ENCODE measurements at regions not wholly inside any gene's neighbourhood (a gene's known extent, or its start where the extent isn't known, plus 50 kb on each side); places are given as distances from the start of the nearest gene placed in this dataset.
"Not testable (repeated sequence)": the region's sequence is repeated elsewhere in the genome, so short reads cannot be mapped to it uniquely, and the experiment has no call there.

DNA sequence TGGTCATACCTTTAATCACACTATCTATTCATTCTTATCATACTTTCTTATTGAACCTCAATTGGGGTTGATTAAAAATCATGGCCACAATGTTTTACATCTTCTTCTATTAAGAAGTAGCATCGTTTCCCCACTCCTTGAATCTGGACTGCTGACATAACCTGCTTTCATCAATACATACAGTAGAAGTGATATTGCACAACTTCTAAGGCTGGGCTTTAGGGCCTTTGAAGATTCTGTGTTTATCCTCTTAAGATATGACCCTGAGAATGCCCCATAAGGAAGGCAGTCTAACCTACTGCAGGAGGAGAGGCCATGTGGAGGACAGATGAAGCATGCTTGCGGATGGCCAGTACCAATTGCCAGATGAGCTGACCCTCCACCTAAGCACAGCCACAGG lies 1142.8 kb upstream of the SEL1L start:
- no peak for DNase-seq (ENCODE audit: low spot score)

DNA sequence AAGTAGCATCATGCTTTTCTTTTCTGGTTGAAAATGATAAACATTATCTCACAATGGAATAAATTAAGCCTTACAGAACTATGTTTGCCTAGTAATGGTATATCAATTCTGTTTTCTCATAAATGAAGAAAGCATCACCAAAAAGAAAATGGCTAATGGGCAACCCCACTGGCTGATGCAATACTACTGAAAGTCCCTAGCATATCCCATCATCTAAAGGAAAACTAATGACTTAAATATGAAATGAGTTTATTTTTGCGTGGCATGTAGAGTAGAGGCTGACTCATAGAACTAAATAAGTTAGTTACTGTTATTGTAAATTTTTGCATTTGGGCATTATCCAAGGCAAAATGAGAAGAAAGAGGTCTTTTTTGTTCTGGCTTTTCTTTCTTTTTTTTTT lies 1156.3 kb upstream of the SEL1L start:
- DNase-seq (ENCODE audit: low spot score), result no peak

DNA sequence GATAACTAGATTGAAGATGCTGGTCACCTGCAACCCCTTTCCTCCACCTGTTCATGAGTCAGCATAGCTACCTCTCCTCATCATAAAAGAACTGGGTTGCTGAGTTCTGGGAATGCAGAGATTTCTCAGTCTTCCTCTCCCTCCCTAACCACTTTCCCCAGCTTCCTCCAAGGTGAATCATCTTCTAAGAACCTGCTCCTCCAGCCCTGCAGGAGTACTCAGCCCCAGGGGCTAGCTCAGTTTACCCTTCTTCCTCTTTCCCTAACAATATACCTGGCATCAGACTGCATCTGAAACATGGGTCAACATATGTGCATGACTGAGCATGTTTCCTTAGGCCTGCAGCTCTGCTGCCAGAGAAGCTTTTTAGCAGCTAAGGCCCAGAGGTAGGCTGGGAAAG lies 1157.5 kb upstream of the SEL1L start:
- DNase-seq (ENCODE audit: low spot score), result not testable (repeated sequence)

DNA sequence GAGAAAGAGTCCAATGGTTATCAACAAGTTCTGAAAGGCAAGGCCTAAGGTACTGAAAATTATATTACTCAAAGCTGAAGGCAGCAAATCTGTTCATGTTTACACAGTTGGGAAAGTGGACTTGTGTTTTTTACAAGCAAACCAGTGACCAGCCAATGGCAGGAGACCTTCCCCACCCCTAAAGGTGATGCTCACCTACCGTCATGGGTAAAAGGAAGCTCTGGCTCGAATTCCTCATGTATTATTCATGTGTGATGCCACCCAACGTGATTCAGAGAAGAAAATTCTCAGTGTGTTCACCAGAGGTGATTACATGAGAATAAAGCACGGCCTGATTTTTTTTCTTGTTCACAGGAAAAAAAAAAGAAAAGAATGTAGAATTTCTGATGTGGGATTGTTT lies 1161.2 kb upstream of the SEL1L start:
- DNase-seq (ENCODE audit: low spot score), result no peak

DNA sequence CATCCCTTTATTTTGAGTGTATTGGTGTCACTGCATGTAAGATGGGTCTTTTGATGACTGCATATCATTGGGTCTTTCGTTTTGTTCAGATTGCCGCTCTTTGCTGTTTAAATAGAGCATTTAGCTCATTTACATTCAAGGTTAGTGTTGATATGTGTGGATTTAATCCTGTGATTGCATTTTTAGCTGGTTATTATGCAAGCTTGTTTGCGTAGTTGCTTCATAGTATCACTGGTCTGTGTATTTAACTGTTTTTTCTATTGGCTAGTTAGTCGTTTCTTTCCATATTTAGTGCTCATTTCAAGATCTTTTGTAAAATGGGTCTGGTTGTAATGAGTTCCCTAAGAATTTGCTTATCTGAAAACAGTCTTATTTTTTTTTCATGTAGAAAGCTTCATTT lies 1170.6 kb upstream of the SEL1L start:
- no peak for DNase-seq (ENCODE audit: low spot score)

DNA sequence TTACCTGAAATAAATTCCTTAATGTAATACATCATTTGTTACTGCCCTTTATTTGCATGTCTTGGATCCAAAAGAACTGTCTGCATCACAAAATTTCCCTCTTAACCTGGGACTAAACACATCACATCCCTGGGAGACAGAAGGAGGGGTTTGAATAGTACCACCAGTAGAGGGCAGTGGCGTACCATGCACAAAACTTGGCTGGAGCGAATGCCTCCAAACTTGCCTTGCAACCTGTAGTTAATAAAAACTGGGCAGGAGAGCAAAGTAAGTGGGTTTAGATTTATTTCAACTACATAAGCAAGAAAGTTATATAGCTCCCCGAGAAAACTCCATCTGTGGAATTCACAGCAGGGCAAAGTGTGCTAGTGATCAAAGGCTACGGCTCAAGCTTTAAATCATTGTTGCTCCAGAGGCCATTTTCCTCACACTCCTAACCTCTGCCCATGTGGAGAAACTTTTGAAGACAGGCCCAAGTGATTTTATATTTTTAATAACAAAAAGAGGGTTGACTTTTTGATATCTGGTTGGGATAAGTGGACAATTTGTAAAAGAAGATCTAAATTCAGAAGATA lies 1176.7 kb upstream of the SEL1L start:
- DNase-seq (ENCODE audit: low spot score), result peak; percentile 72

DNA sequence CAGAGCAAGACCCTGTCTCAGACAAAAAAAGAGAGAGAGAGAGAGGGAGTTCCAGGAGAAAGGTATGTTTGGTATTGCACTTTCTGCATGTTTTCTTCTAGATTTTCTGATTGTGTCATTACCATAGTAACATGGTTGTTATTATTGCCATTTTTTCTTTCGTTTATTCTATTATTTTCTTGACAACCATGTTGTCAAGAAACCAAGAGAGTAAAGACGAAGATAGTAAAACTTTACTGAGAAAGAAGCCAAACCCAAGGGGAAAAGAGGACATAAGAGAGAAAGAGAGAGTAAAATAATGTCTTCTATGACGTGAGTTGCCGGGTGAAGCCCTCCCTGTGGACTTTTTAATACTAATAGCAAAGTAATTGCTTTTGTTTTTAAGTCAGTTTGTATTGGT lies 1186.0 kb upstream of the SEL1L start:
- no peak for DNase-seq (ENCODE audit: low spot score)

DNA sequence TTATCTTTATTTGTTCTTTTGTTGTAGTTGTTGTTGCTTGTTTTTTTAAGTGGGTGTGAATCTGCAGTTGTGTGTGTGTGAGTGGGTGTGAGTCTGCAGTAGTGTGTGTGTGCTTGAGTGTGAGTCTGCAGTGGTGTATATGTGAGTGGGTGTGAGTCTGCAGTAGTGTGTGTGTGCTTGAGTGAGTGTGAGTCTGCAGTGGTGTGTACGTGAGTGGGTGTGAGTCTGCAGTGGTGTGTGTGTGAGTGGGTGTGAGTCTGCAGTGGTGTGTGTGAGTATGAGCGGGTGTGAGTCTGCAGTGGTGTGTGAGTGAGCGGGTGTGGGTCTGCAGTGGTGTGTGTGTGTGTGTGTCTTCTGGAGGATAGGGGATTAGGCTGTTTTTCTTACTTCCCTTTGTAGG lies 1186.8 kb upstream of the SEL1L start:
- DNase-seq (ENCODE audit: low spot score), result no peak

DNA sequence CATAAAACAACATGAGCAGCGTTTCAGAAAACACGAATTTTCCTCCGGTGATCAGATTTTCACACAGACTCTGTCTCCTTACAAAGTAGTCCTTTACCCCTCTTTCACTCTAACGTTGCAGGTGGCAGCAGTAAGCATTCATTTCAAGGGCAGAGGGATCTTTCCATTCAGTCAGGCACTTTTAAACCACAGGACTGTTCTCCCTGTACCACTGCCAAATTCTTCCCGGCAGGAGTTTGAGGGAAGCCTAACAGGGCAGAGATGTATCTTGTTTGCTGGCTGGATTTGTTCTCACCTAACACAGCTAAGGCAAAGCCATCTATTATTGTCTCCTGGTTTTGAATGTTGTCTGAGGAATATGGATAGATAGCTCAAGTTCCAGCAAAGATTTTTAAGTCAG lies 1187.3 kb upstream of the SEL1L start:
- peak; percentile 31 for DNase-seq (ENCODE audit: low spot score)

DNA sequence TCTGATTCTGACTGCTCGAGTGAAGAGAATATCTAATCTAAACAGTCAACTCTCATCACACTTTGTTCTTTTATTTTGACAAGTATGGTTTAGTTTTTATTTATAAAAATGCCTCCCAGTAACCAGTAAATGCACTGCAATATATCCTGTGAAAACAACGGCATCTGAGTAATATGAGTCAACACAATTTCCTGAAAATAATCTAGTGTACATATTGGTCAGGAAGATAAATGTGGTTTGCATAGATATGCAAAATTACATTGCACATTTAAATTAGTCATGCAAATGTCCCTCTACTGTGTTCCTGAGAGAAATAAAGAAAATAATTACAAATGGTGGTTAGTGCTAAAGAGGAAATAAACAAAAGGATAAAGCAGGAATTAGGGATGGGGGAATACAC lies 1190.7 kb upstream of the SEL1L start:
- peak; percentile 49 for DNase-seq (ENCODE audit: low spot score)

DNA sequence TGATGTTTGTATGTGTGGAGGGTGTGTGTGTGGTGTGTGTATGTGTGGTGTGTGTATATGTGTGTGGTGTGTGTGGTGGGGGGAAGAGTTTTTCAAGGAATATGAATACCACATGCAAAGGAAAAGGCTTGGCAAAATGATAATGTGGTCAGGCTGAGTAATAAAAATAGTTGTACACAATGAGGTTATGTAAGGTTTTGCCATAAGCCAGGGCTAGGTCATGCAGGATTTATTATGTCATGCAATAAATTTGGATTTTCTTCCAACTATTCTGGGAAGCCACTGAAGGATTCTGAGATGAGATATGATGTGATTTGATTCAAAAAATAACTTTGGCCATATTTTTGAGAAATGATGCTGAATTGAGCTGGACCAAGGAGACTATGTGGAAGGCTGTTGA lies 1191.6 kb upstream of the SEL1L start:
- peak; percentile 49 for DNase-seq (ENCODE audit: low spot score)

DNA sequence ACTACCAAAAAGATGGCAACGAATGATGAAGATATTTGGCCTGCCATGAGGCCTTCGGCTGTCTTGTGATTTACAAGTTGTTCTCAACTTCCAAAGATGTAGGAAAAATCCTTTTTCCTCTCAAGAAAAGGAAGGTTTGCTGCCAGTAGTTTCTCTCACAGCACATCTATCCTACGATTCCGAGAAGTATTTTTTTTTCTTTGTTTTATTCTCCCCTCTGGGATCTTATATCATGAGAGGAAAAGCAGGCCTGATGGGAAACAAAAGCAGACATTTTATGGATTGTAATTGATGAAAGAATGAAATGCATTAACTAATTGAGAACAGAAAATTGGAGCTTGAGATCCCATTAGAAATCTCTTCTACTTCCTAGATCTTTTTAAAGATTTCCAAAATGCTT lies 1197.9 kb upstream of the SEL1L start:
- DNase-seq (ENCODE audit: low spot score), result no peak

DNA sequence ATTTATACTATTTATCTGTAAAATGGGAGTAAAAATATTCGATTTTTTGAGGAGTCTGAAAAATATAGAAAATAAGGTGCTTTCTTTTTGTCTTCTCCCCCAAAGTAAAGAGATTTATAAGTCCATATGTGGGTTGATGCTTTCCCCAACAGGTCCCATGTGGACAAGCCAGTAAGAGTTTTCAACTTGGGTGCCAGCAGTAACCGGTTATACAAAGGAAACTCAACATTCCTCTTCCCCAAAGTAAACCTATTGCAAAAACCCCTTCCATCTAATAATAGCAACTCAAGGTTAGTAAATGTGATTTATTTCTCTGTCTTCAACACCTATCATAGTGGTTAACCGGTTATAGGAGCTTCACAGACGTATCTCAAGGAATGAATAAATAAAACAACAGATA lies 1206.9 kb upstream of the SEL1L start:
- DNase-seq (ENCODE audit: low spot score), result no peak

DNA sequence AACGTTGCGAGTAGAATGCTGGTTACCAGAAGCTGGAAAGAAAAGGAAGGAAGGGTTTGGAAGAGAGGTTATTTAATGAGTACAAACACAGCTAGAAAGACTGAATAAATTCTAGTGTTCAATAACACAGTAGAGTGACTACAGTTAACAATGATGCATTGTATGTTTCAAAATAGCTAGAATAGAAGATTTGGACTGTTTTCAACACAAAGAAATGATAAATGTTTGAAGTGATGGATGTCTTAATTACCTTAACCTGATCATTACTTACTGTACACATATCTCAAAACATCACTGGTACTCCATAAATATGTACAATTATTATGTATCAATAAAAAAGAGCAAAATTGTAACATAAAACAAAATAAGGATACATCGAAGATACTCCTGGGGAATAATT lies 1221.8 kb upstream of the SEL1L start:
- DNase-seq (ENCODE audit: low spot score), result no peak

DNA sequence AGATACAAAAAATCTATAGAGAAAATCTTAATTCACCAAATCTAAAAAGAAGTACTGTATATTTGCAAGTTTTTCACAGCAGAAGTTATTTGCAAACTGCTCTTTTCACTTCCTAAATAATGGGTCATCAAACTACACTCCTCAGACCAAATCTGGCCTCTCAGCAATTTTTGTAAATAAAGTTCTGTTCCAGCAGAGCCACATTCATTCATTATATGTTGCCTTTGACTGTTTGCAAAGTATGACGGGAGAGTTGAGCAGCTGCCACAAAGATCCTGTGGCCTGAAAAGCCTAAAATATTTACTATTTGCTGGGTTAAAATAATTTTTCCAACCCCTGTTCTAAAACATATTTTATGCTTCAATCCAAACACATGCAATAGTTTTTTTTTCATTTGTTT lies 1222.3 kb upstream of the SEL1L start:
- no peak for DNase-seq (ENCODE audit: low spot score)

DNA sequence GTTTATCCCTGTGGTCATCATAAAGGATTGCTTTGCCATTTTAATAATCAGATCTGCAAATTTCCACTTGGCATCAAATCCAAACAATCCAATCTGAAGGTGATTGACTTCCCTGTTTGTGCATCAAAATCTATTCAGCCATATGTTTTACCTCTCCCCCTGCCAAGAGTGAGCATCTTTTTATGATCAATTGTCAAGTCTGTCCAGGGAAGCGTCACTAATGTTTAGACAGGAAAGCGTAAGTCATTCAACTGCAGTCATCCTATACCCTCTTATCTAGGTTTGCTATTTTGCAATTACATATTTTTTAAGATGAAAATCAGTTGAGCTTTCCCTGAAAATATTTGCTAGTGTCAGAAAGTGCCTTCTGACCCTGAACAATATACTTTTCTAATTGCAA lies 1224.1 kb upstream of the SEL1L start:
- DNase-seq (ENCODE audit: low spot score), result no peak

DNA sequence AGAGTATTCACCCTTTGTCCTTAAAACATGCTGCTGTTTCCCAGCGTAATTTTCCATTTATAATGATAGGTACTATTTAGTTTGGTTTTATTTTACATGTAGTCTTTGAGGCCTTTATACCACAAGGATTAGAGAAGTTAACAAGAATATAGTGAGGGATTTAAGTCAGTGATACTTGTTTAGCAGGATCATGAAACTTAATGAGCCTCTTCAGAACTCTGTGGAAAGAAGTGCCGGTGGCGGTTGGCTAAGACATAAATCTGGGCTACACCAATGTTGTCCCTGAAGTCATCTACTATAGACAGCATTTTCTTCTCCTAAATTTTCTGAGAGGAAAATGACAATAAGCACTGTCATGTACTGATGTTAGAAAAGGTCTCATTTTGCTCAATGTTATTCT lies 1226.0 kb upstream of the SEL1L start:
- no peak for DNase-seq (ENCODE audit: low spot score)

DNA sequence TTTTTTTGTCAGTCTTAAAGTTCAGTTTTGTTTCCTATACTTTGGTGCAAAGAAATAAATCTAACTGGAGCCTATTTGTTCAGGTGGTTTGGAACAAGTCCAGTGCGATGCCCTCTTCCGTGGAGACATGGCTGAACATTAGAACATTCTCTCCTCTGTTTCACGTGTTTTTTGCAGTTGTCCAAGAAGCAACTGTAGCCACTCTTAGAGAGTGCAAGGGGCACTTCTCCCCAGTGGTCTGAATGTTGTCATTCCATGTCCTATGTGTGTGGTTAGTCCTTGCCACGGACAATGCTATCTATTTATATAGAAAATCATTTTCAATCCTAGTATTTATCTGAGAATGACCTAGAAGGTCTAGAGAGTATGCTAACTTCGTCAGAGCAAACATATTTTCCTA lies 1232.5 kb upstream of the SEL1L start:
- DNase-seq (ENCODE audit: low spot score), result no peak

DNA sequence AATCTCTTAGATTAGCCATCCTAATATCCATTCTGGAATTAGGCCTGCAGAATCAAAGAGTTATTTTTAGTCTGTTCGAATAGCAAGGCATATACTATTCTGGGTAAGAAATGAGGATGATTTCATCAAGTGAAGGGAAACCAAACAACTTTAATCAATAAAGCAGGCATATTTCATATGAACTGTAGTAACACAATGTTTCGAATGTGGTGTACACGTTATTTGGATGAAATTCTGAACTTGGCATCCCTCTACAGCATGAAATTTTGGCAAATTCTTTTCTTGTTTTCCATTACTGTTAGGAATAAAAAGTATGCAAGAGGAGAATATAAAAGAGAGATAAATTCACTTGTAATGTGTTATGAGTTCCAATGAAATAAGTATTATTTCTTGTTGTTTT lies 1233.3 kb upstream of the SEL1L start:
- DNase-seq (ENCODE audit: low spot score), result no peak

DNA sequence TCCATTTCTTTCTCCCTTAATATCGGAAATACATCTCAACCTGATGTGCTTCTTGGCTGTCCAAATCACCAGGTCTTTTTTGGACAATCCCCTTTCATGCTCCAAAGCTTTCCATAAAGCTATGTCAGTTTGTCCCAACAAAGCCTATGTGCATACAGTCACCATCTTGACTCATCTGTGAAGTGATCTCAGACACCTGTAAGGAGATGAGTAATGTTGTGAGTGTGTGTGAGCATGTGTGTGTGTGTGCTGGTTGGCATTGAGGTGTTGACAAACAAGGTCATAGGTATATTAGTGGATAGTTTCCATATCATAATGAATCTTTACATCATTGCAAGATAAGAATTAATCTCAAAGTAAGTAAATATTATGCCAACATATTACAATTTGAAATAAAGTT lies 1243.3 kb upstream of the SEL1L start:
- no peak for DNase-seq (ENCODE audit: low spot score)

DNA sequence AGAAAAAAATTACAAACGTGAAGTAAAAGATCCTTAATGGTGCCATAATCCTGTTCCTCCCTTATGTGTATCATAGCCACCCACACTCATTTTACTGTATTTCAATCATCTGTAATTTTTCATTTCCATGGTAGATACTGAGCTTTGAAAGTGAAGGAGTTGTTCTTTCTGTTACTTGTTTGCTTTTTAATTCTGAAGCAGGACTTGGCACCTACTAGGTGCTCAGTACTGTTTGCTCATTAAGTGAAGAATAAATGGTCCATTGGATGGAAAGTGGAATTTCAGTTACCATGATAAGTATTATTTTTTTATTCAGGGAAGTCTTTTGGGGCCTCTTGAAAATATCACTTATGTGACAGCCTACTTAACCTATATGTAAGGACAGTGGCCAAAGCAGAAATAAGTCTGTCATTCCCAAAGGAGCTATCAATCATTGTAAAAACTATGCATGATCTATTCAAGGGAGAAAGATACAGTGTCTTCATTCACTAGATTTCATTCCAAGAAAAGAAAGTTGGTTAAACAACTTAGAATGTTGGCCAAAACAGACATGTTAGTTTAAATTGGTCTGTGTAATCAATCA lies 1244.4 kb upstream of the SEL1L start:
- no peak for DNase-seq (ENCODE audit: low spot score)

DNA sequence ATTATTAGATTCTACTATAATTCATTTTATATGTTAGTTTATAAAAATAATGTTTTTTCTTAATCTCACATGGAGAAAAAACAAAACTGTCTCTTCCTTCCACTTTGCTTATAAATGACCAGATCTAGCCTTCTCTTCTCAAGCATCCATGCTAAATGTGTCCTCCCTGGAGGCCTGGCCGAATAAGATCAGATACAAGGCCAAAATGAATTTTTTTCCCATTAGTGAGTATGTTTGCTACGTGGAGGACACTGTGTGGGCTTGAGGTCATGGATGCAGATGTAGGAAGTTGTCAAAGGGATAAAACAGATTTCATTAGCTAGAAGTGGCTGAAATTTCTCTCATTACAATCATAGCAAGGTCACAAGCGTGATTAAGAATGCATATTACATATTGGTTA lies 1244.9 kb upstream of the SEL1L start:
- no peak for DNase-seq (ENCODE audit: low spot score)

DNA sequence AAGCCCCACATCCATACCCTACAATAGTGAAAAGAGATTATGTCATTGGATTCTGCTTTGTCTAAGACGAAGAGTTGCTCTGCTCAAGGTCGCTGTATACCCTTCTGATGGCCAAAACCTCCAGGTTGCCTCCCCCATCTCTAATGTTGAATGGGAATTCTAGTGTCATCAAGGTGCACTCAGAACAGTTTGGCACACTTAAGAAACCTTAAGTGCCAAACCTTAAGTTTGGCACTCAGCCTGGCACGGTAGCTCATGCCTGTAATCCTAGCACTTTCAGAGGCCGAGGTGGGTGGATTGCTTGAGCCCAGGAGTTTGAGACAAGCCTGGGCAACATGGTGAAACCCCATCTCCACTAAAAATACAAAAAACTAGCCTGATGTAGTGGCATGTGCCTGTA lies 1245.6 kb upstream of the SEL1L start:
- DNase-seq (ENCODE audit: low spot score), result no peak

DNA sequence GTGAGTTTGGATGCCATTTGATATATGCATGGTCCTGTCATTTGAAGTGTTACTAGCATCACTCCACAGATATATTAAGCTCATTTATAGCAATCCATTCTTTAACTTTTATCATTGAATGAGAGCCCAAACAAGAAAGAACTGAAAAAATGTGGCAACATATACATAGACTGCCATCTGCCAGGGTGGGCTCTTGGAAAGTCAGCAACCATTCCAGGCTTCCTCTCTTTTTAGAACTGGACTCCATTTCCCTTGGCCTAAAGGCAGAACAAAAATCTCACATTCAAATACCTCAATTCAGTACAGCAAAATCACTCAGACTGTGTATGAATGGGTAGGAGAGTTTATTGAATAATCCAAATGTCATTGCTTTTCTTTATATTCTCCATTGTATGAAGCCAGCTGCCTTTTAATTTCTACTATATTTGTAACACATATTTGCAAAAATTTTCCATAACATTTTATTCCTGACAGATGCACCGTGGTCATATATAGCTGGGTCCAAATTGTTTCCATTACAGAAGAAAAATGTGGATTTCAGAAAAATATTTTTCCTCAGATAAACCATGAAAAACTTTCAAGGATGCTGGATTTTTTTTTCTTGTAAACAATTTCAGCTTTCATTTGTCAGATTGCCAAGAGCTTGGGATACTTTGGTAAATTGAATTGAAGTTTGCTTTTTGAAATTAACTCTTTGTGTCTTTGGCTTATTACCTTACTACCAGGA lies 1252.3 kb upstream of the SEL1L start:
- no peak for DNase-seq (ENCODE audit: low spot score)

Measured in H4 (cell line).